ENCODE measurements at regions not wholly inside any gene's neighbourhood (a gene's known extent, or its start where the extent isn't known, plus 50 kb on each side); places are given as distances from the start of the nearest gene placed in this dataset.

DNA sequence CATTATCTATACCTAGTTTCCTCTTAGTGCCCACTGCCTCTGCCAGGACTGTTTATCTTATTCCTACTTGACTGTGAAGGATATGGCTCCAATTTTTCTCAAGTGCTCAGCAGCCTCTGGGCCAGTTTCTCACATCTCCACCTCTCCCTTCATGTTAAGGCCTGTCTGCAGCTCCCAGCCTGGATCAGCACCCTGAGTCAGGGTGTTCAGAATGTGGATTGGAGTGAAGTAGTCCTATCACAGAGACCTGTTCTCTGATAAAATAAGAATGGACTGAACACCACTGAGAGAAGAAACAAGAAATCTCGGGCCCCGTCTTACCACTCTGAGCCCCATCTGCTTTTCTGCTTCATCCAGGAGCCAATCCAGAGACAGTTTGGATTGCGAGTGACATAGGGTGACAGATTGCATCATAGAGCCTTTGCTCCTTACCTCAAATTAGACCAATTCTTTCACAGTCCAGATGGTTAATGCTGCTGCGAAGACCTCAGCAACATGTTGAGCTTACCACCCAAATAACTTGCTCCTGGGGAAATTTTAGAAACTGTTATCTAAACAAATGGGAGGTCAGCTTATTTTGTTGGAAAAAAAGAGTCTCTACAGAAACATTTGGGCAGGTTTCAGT, 473.1 kb downstream of the PDZRN4 start:
- Histone ChIP-seq H3K27ac (replicated peaks) (no peak overlapping the region), H3K27me3 (ENCODE audit: insufficient read depth, poor library complexity, severe bottlenecking) (no peaks in the 10 kb centered on the region), H3K4me3 (replicated peaks; ENCODE audit: insufficient read depth, low read length) (no peak overlapping the region)
- TF ChIP-seq POLR2AphosphoS5 (IDR thresholded peaks at IDR 0.05; ENCODE audit: low read depth) (no peak), REST (IDR thresholded peaks at IDR 0.05; ENCODE audit: insufficient replicate concordance, low read depth) (no peak), GABPA (IDR thresholded peaks at IDR 0.05; ENCODE audit: low read depth) (no peak), SPI1 (IDR thresholded peaks at IDR 0.05; ENCODE audit: borderline replicate concordance, low read depth) (no peak)
- TF ChIP-seq, protein P1, sequence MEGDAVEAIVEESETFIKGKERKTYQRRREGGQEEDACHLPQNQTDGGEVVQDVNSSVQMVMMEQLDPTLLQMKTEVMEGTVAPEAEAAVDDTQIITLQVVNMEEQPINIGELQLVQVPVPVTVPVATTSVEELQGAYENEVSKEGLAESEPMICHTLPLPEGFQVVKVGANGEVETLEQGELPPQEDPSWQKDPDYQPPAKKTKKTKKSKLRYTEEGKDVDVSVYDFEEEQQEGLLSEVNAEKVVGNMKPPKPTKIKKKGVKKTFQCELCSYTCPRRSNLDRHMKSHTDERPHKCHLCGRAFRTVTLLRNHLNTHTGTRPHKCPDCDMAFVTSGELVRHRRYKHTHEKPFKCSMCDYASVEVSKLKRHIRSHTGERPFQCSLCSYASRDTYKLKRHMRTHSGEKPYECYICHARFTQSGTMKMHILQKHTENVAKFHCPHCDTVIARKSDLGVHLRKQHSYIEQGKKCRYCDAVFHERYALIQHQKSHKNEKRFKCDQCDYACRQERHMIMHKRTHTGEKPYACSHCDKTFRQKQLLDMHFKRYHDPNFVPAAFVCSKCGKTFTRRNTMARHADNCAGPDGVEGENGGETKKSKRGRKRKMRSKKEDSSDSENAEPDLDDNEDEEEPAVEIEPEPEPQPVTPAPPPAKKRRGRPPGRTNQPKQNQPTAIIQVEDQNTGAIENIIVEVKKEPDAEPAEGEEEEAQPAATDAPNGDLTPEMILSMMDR (IDR thresholded peaks at IDR 0.05; ENCODE audit: insufficient read depth, low read length): no peak
- DNase-seq (ENCODE audit: low read depth in 1 of 2, low spot score in 1 of 2): no peak

GRCh38 chr12:41656454-41656853, 468.3 kb downstream of the PDZRN4 start:
- Histone ChIP-seq H3K27ac (replicated peaks) (no peak overlapping the region), H3K27me3 (ENCODE audit: insufficient read depth, poor library complexity, severe bottlenecking) (no peaks in the 10 kb centered on the region), H3K4me3 (replicated peaks; ENCODE audit: insufficient read depth, low read length) (no peak overlapping the region)
- TF ChIP-seq, protein P1 (IDR thresholded peaks at IDR 0.05; ENCODE audit: insufficient read depth, low read length): no peak
- TF ChIP-seq GABPA (IDR thresholded peaks at IDR 0.05; ENCODE audit: low read depth): no peak
- TF ChIP-seq REST (IDR thresholded peaks at IDR 0.05; ENCODE audit: insufficient replicate concordance, low read depth): no peak
- no peak for TF ChIP-seq SPI1 (IDR thresholded peaks at IDR 0.05; ENCODE audit: borderline replicate concordance, low read depth)
- no peak for TF ChIP-seq POLR2AphosphoS5 (IDR thresholded peaks at IDR 0.05; ENCODE audit: low read depth)
- no peak for DNase-seq (ENCODE audit: low read depth in 1 of 2, low spot score in 1 of 2)

- H3K27ac ChIP-seq (replicated peaks): peak overlapping the region; percentile 52
- H3K4me3 ChIP-seq (replicated peaks; ENCODE audit: insufficient read depth, low read length): no peak overlapping the region
- no peaks in the 10 kb centered on the region for H3K27me3 ChIP-seq (ENCODE audit: insufficient read depth, poor library complexity, severe bottlenecking)
- TF ChIP-seq GABPA (IDR thresholded peaks at IDR 0.05; ENCODE audit: low read depth) (no peak), SPI1 (IDR thresholded peaks at IDR 0.05; ENCODE audit: borderline replicate concordance, low read depth) (peak; percentile 60)
- TF ChIP-seq, protein P1 (IDR thresholded peaks at IDR 0.05; ENCODE audit: insufficient read depth, low read length): no peak
- DNase-seq (ENCODE audit: low read depth in 1 of 2, low spot score in 1 of 2): peak; percentile 14 to 65
Observed at GRCh38 chr12:41653386-41654326, 465.5 kb downstream of the PDZRN4 start.
